COLO668 (cell line): ENCODE measurements at regions not wholly inside any gene's neighbourhood (a gene's known extent, or its start where the extent isn't known, plus 50 kb on each side); places are given as distances from the start of the nearest gene placed in this dataset.
"Not testable (repeated sequence)": the region's sequence is repeated elsewhere in the genome, so short reads cannot be mapped to it uniquely, and the experiment has no call there.

Experiments
- DNase-seq: peaks from one replicate; lab custom pipeline; 2025; ENCODE audit not compliant: unreplicated experiment; lab: John Stamatoyannopoulos, UW

- DNase-seq = no peak
Observed at GRCh38 chr1:14371771-14372497, 226.6 kb upstream of the KAZN start.

DNA sequence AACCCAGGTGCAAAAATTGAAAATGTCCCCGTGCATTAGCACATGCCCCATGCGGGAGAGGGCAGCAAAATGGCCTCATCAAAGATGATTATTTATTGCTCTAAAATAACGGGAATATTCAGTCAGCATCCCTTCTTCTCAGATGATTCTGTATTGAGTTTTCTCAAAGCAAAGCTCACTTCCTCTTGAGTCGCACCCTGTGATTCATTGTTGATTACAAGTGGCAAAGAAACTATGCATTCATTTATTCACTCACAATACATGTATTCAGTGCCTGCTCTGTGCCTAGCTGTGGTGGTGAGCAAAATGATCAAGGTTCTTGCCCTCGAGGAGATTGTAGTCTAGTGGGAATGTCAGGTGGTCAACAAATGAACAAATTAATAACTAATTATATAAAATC, 226.0 kb upstream of the KAZN start:
- no peak for DNase-seq

DNA sequence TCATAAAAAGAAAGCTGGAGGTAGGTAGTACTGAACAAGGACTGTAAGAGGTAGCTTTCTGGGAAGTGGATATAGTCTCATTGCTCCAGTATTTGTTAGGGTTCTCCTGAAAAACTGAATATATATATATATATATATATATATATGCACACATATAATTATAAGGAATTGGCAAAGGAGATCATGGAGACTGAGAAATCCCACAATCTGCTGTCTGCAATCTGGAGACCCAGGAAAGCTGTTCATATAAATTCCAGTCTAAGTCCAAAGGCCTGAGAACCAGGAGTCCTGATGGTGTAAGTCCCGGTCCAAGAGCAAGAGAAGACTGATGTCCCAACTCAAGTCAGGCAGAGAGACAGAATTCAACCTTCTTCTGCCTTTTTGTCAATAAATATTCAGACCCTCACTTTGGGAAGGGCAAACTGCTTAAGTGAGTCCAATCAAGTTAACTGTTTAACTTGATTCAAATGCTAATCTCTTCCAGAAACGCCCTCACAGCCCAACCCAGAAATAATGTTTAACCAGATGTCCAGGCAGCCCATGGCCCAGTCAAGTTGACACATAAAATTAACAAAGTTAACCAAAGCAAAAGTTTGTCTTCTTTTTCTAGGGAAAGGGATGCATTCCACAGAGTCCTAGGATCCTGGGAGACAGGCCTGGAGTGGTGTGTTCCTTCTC, 225.3 kb upstream of the KAZN start:
- DNase-seq = no peak

DNA sequence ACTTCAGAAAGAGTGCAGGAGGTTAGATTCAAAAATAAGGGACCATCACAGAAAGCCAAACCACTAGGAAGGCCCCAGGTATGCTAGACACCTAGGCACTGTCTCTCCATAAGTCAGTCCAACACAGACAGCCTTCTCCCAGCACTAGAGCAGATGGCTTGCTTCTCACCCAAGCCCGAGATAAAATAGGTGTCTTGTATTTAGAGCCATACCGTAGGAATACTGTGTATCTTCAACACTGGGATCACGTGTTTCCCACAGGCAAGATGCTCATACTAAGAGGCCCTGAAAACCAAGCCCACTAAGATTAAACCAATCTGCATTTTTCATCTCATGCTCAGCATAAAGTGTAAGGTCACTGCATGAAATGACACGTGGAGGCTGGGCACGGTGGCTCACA, 223.3 kb upstream of the KAZN start:
- DNase-seq = no peak

GRCh38 chr1:14377386-14377785, 221.1 kb upstream of the KAZN start:
- DNase-seq = no peak

GRCh38 chr1:14380408-14380807, 218.1 kb upstream of the KAZN start:
- DNase-seq = no peak

GRCh38 chr1:14390816-14391215, 207.7 kb upstream of the KAZN start:
- DNase-seq = peak; percentile 18

- no peak for DNase-seq
Observed at GRCh38 chr1:14392161-14392858, 206.2 kb upstream of the KAZN start.

- no peak for DNase-seq
Observed at GRCh38 chr1:14392859-14393365, 205.6 kb upstream of the KAZN start.

GRCh38 chr1:14396100-14396499, 202.4 kb upstream of the KAZN start:
- DNase-seq = no peak

DNA sequence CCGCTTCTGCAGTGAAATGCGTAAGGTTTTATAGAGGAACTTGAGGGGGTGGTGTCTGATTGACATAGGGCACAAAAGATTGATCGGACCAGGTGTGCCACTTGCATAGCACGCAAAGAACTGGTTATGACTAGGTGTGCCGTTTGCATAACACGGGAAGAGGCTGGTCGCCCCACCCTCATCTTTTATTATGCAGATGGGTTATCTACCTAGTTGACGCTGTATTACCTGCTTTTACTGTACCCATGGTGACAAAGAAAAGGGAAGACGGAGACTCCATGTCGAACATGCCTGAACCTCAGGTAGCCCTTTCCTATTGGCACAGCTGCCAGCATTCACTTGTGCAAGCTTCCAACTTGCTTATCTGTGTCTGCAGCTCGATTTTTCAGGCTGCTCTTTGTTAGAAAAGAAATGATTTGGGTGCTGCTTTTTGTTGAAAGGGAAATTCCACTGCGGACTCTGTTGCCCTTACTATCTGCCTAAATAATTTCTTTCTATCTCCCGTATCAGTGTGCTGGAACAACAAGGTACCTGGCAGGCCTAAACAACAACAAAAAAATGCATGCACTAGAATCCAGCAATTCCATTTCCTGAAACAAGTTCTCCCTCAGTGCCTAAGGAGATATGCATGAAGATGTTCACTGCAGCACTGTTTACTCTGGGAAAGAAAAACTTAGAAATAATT, 194.4 kb upstream of the KAZN start:
- DNase-seq = no peak

- no peak for DNase-seq
Observed at GRCh38 chr1:14404862-14405301, 193.6 kb upstream of the KAZN start.

DNA sequence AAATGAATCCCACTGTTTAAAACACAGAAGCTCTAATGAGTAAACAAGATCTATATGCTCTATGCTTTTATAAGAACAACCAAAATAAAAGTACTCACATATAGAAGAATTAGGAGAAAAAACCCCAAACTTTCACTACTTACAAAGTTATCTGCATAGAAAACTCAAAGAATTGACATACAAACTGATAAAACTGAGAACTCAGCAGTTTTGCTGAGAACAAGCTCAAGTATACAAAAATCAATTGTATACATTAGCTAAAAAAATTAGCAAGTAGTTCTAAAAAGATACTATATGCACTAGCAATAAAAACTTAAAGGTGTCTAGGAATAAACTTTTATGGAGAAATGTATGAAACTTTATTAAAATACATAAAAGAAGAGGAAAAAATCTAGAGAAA, 186.2 kb upstream of the KAZN start:
- DNase-seq = no peak

DNA sequence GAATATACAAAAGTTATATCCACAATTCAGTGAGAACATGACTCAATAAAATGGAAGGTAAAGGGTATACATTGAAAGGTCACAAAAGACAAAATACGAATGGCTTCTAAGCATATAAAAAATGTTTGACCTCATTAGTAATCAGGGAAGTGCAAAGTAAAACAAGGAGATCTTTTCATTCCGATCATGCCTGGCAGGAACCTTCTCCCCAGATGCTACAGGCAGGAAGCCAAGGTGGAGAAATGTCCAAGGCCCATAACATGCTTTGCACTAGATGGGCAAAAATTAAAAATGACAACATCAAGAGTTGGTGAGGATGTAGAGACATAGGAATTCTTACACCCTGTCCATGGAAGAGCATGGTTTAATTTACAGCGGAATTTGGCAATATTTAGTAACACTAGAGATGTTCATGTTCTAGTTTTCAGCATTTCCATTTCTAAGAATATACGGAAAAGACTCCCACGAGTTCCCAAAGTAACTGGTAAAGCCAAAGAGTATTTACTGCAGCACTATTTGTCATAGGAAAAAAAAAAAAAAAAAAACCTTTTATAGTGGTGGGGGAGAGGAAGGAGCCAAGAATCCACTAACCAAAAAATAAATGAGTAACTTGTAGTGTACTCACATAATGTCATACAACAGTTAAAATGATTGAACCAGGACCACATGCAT, 184.5 kb upstream of the KAZN start:
- DNase-seq = no peak

DNA sequence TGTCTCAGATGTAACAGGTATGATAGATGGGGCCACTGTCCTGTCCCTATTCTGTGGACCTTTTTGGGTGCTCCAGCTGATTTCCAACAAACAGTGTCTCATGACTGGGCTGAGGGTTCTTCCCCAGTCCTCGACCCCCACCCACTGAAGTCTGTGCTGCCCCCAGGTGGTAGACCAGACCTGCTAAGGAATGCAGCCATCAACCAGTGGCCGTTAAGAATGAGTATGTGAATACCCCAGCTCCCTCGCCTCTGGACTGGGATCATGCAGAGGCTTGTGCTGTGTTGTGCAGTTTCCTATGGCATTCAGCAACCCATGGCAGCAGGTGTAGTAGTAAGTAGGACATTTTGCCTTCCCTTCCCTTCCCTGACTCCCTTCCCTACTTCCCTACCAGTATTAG, 183.1 kb upstream of the KAZN start:
- peak; percentile 29 for DNase-seq

- not testable (repeated sequence) for DNase-seq
Observed at GRCh38 chr1:14419778-14420218, 178.7 kb upstream of the KAZN start.

DNA sequence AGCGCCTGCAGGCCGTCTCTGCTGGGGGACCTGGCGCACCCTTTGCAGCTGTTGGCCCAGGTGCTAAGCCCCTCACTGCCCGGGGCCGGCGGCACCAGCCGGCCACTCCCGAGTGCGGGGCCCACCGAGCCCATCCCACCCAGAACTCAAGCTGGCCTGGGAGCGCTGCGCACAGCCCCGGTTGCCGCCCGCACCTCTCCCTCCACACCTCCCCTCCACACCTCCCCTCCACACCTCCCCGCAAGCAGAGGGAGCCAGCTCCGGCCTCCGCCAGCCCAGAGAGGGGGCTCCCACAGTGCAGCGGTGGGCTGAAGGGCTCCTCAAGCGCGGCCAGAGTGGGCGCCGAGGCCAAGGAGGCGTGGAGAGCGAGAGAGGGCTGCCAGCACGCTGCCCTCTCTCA, 177.8 kb upstream of the KAZN start:
- DNase-seq = no peak

GRCh38 chr1:14421295-14421976, 177.0 kb upstream of the KAZN start:
- DNase-seq = no peak

DNA sequence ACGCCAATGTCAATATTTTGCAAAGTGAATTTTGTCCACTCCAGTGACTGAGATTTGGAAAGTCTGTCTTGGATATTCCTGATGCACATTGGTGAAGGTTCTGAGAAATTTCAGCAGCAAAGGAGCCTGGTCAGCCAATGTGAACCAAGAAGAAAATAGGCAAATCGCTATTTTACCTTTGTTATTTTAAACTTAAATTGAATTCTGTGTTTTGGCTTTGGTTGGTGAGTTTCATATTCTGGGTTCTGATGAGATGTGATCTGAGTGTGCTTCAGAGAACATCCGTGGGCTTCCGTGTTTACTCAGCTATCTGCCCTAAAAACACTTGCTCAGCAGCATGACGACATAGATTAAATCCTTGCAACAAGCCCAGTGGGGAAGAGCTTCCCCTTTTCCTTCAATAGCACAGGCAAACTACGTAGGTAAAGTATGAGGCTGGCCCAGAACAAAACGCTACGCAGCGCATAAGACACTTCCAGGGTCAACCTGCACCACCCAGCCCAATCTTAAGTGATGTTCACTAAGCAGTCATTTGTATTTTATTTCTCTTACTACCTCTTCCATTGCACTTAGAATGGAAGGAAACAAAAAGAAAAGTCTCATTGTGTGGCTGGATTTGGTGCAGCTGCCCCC, 176.4 kb upstream of the KAZN start:
- DNase-seq = no peak
